ENCODE measurements at regions not wholly inside any gene's neighbourhood (a gene's known extent, or its start where the extent isn't known, plus 50 kb on each side); places are given as distances from the start of the nearest gene placed in this dataset.

GRCh38 chr15:87686339-87686738 is 570.2 kb downstream of the NTRK3 start:
- no peak overlapping the region for H3K9ac ChIP-seq (ENCODE audit: insufficient read depth, low read length)
- no peaks in the 10 kb centered on the region for H3K36me3 ChIP-seq (ENCODE audit: control insufficient read depth, insufficient read depth, low read length)
- no peaks in the 10 kb centered on the region for H4K20me1 ChIP-seq (ENCODE audit: control insufficient read depth, extremely low read depth, insufficient read depth, low read length)
- H3K27me3 ChIP-seq (ENCODE audit: control insufficient read depth, insufficient read depth, low read length), result no peaks in the 10 kb centered on the region
- no peak overlapping the region for H3K4me3 ChIP-seq (replicated peaks in 1 of 4; ENCODE audit: control extremely low read depth in 1 of 4, insufficient read depth in 1 of 4, low read depth in 3 of 4, low read length in 4 of 4)
- no peak overlapping the region for H3K4me2 ChIP-seq (ENCODE audit: extremely low read depth, insufficient read depth, low read length)
- H3K4me1 ChIP-seq (ENCODE audit: control insufficient read depth, extremely low read depth, insufficient read depth, low read length), result no peaks in the 10 kb centered on the region
- H3K9me3 ChIP-seq (ENCODE audit: control insufficient read depth, insufficient read depth, low read depth, low read length), result no peaks in the 10 kb centered on the region
- H2AFZ ChIP-seq (ENCODE audit: low read length), result no peak overlapping the region
- H3K79me2 ChIP-seq (ENCODE audit: control insufficient read depth, insufficient read depth, low read length), result no peaks in the 10 kb centered on the region
- no peak for DNase-seq (ENCODE audit: low read depth in 2 of 2)
- H3K27ac ChIP-seq (ENCODE audit: insufficient read depth, low read length), result no peak overlapping the region
- TF ChIP-seq CTCF (conservative IDR thresholded peaks at IDR 0.05 in 1 of 2, IDR thresholded peaks at IDR 0.05 in 1 of 2; ENCODE audit: low read depth in 1 of 2, low read length in 2 of 2), result no peak
- no peak for TF ChIP-seq EZH2 (IDR thresholded peaks at IDR 0.05; ENCODE audit: low read length, missing control alignments)

GRCh38 chr15:87682527-87682926 is 574.0 kb downstream of the NTRK3 start:
- TF ChIP-seq EZH2 (IDR thresholded peaks at IDR 0.05; ENCODE audit: low read length, missing control alignments) (no peak), CTCF (conservative IDR thresholded peaks at IDR 0.05 in 1 of 2, IDR thresholded peaks at IDR 0.05 in 1 of 2; ENCODE audit: low read depth in 1 of 2, low read length in 2 of 2) (no peak)
- no peaks in the 10 kb centered on the region for H3K79me2 ChIP-seq (ENCODE audit: control insufficient read depth, insufficient read depth, low read length)

GRCh38 chr15:87681104-87681503 is 575.4 kb downstream of the NTRK3 start:
- H3K9me3 ChIP-seq (ENCODE audit: control insufficient read depth, insufficient read depth, low read depth, low read length), result no peaks in the 10 kb centered on the region
- no peak overlapping the region for H2AFZ ChIP-seq (ENCODE audit: low read length)
- no peak overlapping the region for H3K27ac ChIP-seq (ENCODE audit: insufficient read depth, low read length)
- H3K9ac ChIP-seq (ENCODE audit: insufficient read depth, low read length), result no peak overlapping the region
- H3K79me2 ChIP-seq (ENCODE audit: control insufficient read depth, insufficient read depth, low read length), result no peaks in the 10 kb centered on the region
- TF ChIP-seq EZH2 (IDR thresholded peaks at IDR 0.05; ENCODE audit: low read length, missing control alignments) (no peak), CTCF (conservative IDR thresholded peaks at IDR 0.05 in 1 of 2, IDR thresholded peaks at IDR 0.05 in 1 of 2; ENCODE audit: low read depth in 1 of 2, low read length in 2 of 2) (no peak)
- no peak for DNase-seq (ENCODE audit: low read depth in 2 of 2)
- H3K4me1 ChIP-seq (ENCODE audit: control insufficient read depth, extremely low read depth, insufficient read depth, low read length), result no peaks in the 10 kb centered on the region
- no peaks in the 10 kb centered on the region for H4K20me1 ChIP-seq (ENCODE audit: control insufficient read depth, extremely low read depth, insufficient read depth, low read length)
- no peaks in the 10 kb centered on the region for H3K36me3 ChIP-seq (ENCODE audit: control insufficient read depth, insufficient read depth, low read length)
- H3K4me2 ChIP-seq (ENCODE audit: extremely low read depth, insufficient read depth, low read length), result no peak overlapping the region
- no peak overlapping the region for H3K4me3 ChIP-seq (replicated peaks in 1 of 4; ENCODE audit: control extremely low read depth in 1 of 4, insufficient read depth in 1 of 4, low read depth in 3 of 4, low read length in 4 of 4)
- H3K27me3 ChIP-seq (ENCODE audit: control insufficient read depth, insufficient read depth, low read length), result no peaks in the 10 kb centered on the region

More at GRCh38 chr15:87682527-87682926, 574.0 kb downstream of the NTRK3 start:
- Histone ChIP-seq H3K27me3 (ENCODE audit: control insufficient read depth, insufficient read depth, low read length) (no peaks in the 10 kb centered on the region), H3K27ac (ENCODE audit: insufficient read depth, low read length) (no peak overlapping the region), H3K36me3 (ENCODE audit: control insufficient read depth, insufficient read depth, low read length) (no peaks in the 10 kb centered on the region), H3K4me1 (ENCODE audit: control insufficient read depth, extremely low read depth, insufficient read depth, low read length) (no peaks in the 10 kb centered on the region), H3K9ac (ENCODE audit: insufficient read depth, low read length) (no peak overlapping the region), H3K4me2 (ENCODE audit: extremely low read depth, insufficient read depth, low read length) (no peak overlapping the region), H3K9me3 (ENCODE audit: control insufficient read depth, insufficient read depth, low read depth, low read length) (no peaks in the 10 kb centered on the region), H4K20me1 (ENCODE audit: control insufficient read depth, extremely low read depth, insufficient read depth, low read length) (no peaks in the 10 kb centered on the region), H3K4me3 (replicated peaks in 1 of 4; ENCODE audit: control extremely low read depth in 1 of 4, insufficient read depth in 1 of 4, low read depth in 3 of 4, low read length in 4 of 4) (no peak overlapping the region), H2AFZ (ENCODE audit: low read length) (no peak overlapping the region)
- DNase-seq (ENCODE audit: low read depth in 2 of 2), result no peak
